Transverse colon (tissue), 4 donors: ENCODE measurements at regions not wholly inside any gene's neighbourhood (a gene's known extent, or its start where the extent isn't known, plus 50 kb on each side); places are given as distances from the start of the nearest gene placed in this dataset.

Experiments
- DNase-seq: peaks from one replicate; pipeline ENCODE4 v3.0.0-alpha.2; 2019
- H3K27ac ChIP-seq, 4 donors: fragments of 200-600 bp; sonication (generic); 2 replicates each; pipeline ENCODE4 v1.5.1; 2016 to 2018; ENCODE audit warnings: inconsistent platforms in 4 of 4
- H3K27me3 ChIP-seq: fragments of 200-600 bp; sonication (generic); 2 replicates; pipeline ENCODE4 v1.5.1; 2017; ENCODE audit warnings: inconsistent platforms
- H3K36me3 ChIP-seq, 4 donors: fragments of 200-600 bp; sonication (generic); 2 replicates each; pipeline ENCODE4 v1.5.1; 2017 to 2019; ENCODE audit warnings: inconsistent platforms in 4 of 4
- H3K4me1 ChIP-seq, 4 donors: fragments of 200-600 bp; sonication (generic); 2 replicates each; pipeline ENCODE4 v1.5.1; 2017 to 2020; ENCODE audit warnings: inconsistent platforms in 4 of 4
- H3K4me3 ChIP-seq, 4 donors: fragments of 200-600 bp; sonication (generic); 1 replicate in 1 of 4; 2 replicates in 3 of 4; pipeline versions ENCODE4 v1.5.1 to v1.6.1; 2017 to 2019; ENCODE audit warnings: inconsistent platforms in 4 of 4
- H3K9me3 ChIP-seq, 2 donors: fragments of 200-600 bp; sonication (generic); 2 replicates each; pipeline ENCODE4 v1.5.1; 2017 to 2019; ENCODE audit warnings: inconsistent platforms in 2 of 2
- CTCF ChIP-seq, 5 experiments: fragments of 200-600 bp in 3 of 5; fragments of 450-650 bp in 2 of 5; sonication (generic) in 3 of 5; IDR thresholded peaks; 1 replicate in 2 of 5; 2 replicates in 3 of 5; pipeline ENCODE4 v1.5.1; 2016 to 2017; ENCODE audit warnings: antibody characterized with exemption in 5 of 5, inconsistent platforms in 3 of 5, mild to moderate bottlenecking in 2 of 5, moderate library complexity in 1 of 5
- EP300 ChIP-seq: sonication (generic); formaldehyde crosslinking; IDR thresholded peaks from one replicate; pipeline ENCODE4 v1.6.1; 2017; ENCODE audit warnings: antibody characterized with exemption, low read depth
- POLR2A ChIP-seq: fragments of 450-650 bp; IDR thresholded peaks from one replicate; pipeline ENCODE4 v1.6.1; 2016; ENCODE audit warnings: antibody characterized with exemption, mild to moderate bottlenecking, moderate library complexity
- POLR2AphosphoS5 ChIP-seq, 3 donors: sonication (generic); formaldehyde crosslinking; IDR thresholded peaks; one replicate each; pipeline ENCODE4 v1.6.1; 2016; ENCODE audit warnings: antibody characterized with exemption in 3 of 3
- whole genome bisulfite sequencing, 2 donors: methylation state at CpG; one replicate each; pipeline ENCODE4 v1.1.5; 2018; ENCODE audit warnings: low coverage in 1 of 2; 5-methylcytosine and 5-hydroxymethylcytosine counted together
- in situ Hi-C, 4 donors: fragments of 200-750 bp; cut with MboI; loops; one replicate each; pipeline versions ENCODE4 v1.15.0 to v1.15.1; 2017; ENCODE audit warnings: low sequenced_read_pairs in 3 of 4, low pct_ligation_motif_present in 1 of 4, low pct_unique_long_range_greater_than_20kb in 1 of 4
- intact Hi-C: fragments of 100-400 bp; cut with DNase I; formaldehyde crosslinking; loops from one replicate; pipeline ENCODE4 v1.15.1; 2023; ENCODE audit warnings: low total_unique reads

GRCh38 chr14:30084811-30085210 is 157.2 kb upstream of the PRKD1 start:
- TF ChIP-seq POLR2A (no peak), CTCF (IDR thresholded peaks at IDR 0.05) (no peak), EP300 (no peak), POLR2AphosphoS5 (IDR thresholded peaks at IDR 0.05) (no peak)
- no peaks in the 10 kb centered on the region for H3K36me3 ChIP-seq
- no peaks in the 10 kb centered on the region for H3K4me1 ChIP-seq
- no peak overlapping the region for H3K27ac ChIP-seq
- DNase-seq: no peak
- in situ Hi-C loops (no loop called here), intact Hi-C loops (no loop called here)
- no peak overlapping the region for H3K4me3 ChIP-seq
- 63 to 76% methylated on average over 3 of the region's 3 CpGs for WGBS, 2 donors
- peaks cover 0 to 3% of the 10 kb centered on the region in 2 donors for H3K9me3 ChIP-seq
- no peaks in the 10 kb centered on the region for H3K27me3 ChIP-seq

GRCh38 chr14:30085943-30086342 is 158.3 kb upstream of the PRKD1 start:
- intact Hi-C loops (no loop called here), in situ Hi-C loops (no loop called here)
- TF ChIP-seq POLR2A (no peak), POLR2AphosphoS5 (IDR thresholded peaks at IDR 0.05) (no peak), CTCF (IDR thresholded peaks at IDR 0.05) (no peak), EP300 (no peak)
- no peak for DNase-seq
- H3K4me3 ChIP-seq: no peak overlapping the region
- H3K36me3 ChIP-seq: no peaks in the 10 kb centered on the region
- H3K27me3 ChIP-seq: no peaks in the 10 kb centered on the region
- 75% methylated on average over 3 of the region's 3 CpGs; no CpG with 5 or more reads in 1 of the 2 donors for WGBS, 2 donors
- no peak overlapping the region for H3K27ac ChIP-seq
- peaks cover 0 to 3% of the 10 kb centered on the region in 2 donors for H3K9me3 ChIP-seq
- H3K4me1 ChIP-seq: no peaks in the 10 kb centered on the region

- H3K9me3 ChIP-seq: peaks cover 0 to 7% of the 10 kb centered on the region in 2 donors
- no peaks in the 10 kb centered on the region for H3K27me3 ChIP-seq
- WGBS, 2 donors: 65 to 81% methylated on average over 4 of the region's 4 CpGs
- in situ Hi-C loops (no loop called here), intact Hi-C loops (no loop called here)
- no peak overlapping the region for H3K27ac ChIP-seq
- TF ChIP-seq POLR2AphosphoS5 (IDR thresholded peaks at IDR 0.05) (no peak), CTCF (IDR thresholded peaks at IDR 0.05) (no peak), POLR2A (no peak), EP300 (no peak)
- no peaks in the 10 kb centered on the region for H3K4me1 ChIP-seq
- H3K36me3 ChIP-seq: no peaks in the 10 kb centered on the region
- no peak for DNase-seq
- no peak overlapping the region for H3K4me3 ChIP-seq
These were observed 161.0 kb upstream of the PRKD1 start for GRCh38 chr14:30088620-30089019.

GRCh38 chr14:30108975-30109700 is 181.5 kb upstream of the PRKD1 start:
- Histone ChIP-seq H3K36me3 (no peaks in the 10 kb centered on the region), H3K27ac (no peak overlapping the region), H3K27me3 (no peaks in the 10 kb centered on the region), H3K4me1 (no peaks in the 10 kb centered on the region), H3K9me3 (no peaks in the 10 kb centered on the region), H3K4me3 (no peak overlapping the region)
- 53 to 60% methylated on average over 2 of the region's 2 CpGs for WGBS, 2 donors
- intact Hi-C loops (no loop called here), in situ Hi-C loops (no loop called here)
- DNase-seq: no peak
- TF ChIP-seq POLR2A (no peak), CTCF (IDR thresholded peaks at IDR 0.05) (no peak), EP300 (no peak), POLR2AphosphoS5 (IDR thresholded peaks at IDR 0.05) (no peak)
